ENCODE measurements at regions not wholly inside any gene's neighbourhood (a gene's known extent, or its start where the extent isn't known, plus 50 kb on each side); places are given as distances from the start of the nearest gene placed in this dataset.

DNA sequence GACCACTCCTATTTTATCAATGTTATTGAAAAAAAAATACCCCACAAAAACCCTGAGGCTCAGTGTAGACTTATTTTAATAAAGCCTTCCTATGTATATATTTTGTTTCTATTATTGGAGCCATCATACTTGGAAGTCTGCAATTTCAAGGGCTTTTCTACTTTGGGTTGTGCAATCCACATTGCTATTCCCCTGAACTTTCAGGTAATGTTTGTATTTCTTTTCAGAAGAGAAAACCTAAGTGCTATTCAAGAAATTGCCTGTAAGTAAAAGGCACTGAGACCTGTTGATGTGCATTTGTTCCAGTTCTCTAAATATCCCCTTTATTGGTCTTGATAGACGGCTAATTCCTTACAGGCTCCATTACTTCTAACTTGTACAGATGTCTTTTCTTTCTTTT lies 280.7 kb upstream of the RAG2 start:
- Histone ChIP-seq H3K4me3 (ENCODE audit: low read length) (no peak overlapping the region), H3K27me3 (ENCODE audit: insufficient read depth, low read depth, low read length) (no peaks in the 10 kb centered on the region), H4K20me1 (ENCODE audit: insufficient read depth) (no peaks in the 10 kb centered on the region), H3K27ac (ENCODE audit: low read length) (no peak overlapping the region), H2AFZ (ENCODE audit: low read depth, low read length) (no peak overlapping the region), H3K4me2 (ENCODE audit: low read length) (no peak overlapping the region), H3K9me2 (ENCODE audit: insufficient read depth, low read length) (no peaks in the 10 kb centered on the region), H3K79me2 (replicated peaks; ENCODE audit: insufficient read depth, low read length) (no peaks in the 10 kb centered on the region), H3K36me3 (ENCODE audit: insufficient read depth, low read length) (no peaks in the 10 kb centered on the region), H3K9ac (ENCODE audit: low read length) (no peak overlapping the region), H3K9me3 (ENCODE audit: low read length) (no peaks in the 10 kb centered on the region), H3F3A (ENCODE audit: insufficient read depth, low read length, poor library complexity, severe bottlenecking) (no peaks in the 10 kb centered on the region)
- TF ChIP-seq, protein P1, sequence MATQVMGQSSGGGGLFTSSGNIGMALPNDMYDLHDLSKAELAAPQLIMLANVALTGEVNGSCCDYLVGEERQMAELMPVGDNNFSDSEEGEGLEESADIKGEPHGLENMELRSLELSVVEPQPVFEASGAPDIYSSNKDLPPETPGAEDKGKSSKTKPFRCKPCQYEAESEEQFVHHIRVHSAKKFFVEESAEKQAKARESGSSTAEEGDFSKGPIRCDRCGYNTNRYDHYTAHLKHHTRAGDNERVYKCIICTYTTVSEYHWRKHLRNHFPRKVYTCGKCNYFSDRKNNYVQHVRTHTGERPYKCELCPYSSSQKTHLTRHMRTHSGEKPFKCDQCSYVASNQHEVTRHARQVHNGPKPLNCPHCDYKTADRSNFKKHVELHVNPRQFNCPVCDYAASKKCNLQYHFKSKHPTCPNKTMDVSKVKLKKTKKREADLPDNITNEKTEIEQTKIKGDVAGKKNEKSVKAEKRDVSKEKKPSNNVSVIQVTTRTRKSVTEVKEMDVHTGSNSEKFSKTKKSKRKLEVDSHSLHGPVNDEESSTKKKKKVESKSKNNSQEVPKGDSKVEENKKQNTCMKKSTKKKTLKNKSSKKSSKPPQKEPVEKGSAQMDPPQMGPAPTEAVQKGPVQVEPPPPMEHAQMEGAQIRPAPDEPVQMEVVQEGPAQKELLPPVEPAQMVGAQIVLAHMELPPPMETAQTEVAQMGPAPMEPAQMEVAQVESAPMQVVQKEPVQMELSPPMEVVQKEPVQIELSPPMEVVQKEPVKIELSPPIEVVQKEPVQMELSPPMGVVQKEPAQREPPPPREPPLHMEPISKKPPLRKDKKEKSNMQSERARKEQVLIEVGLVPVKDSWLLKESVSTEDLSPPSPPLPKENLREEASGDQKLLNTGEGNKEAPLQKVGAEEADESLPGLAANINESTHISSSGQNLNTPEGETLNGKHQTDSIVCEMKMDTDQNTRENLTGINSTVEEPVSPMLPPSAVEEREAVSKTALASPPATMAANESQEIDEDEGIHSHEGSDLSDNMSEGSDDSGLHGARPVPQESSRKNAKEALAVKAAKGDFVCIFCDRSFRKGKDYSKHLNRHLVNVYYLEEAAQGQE (IDR thresholded peaks at IDR 0.05; ENCODE audit: borderline replicate concordance): no peak
- TF ChIP-seq EZH2 (IDR thresholded peaks at IDR 0.05; ENCODE audit: borderline replicate concordance, insufficient read depth, low read length, poor library complexity, severe bottlenecking): no peak
- TF ChIP-seq RAD21 (conservative IDR thresholded peaks at IDR 0.05): no peak

DNA sequence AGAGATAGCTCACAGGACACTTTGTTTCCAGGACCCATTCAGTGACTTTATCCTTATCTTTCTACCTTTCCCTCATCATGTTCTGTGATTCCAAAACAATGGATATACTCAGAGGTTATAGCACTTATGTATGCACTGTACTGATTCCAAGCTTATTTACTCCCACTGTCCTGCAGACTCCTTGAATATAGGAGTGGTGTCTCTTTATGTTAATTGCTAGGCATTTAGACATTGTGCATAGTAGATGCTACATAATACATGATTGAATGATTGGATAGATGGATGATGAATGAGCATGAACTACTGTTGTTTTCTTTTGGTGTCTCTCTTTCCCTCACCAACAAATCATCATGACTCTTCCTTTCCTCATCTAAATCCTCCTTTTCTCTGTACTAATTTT lies 279.1 kb upstream of the RAG2 start:
- Histone ChIP-seq H3K9ac (ENCODE audit: low read length) (no peak overlapping the region), H3K79me2 (replicated peaks; ENCODE audit: insufficient read depth, low read length) (no peaks in the 10 kb centered on the region), H3K9me3 (ENCODE audit: low read length) (no peaks in the 10 kb centered on the region), H3K27me3 (ENCODE audit: insufficient read depth, low read depth, low read length) (no peaks in the 10 kb centered on the region), H3K36me3 (ENCODE audit: insufficient read depth, low read length) (no peaks in the 10 kb centered on the region), H2AFZ (ENCODE audit: low read depth, low read length) (no peak overlapping the region), H3K9me2 (ENCODE audit: insufficient read depth, low read length) (no peaks in the 10 kb centered on the region), H3K4me3 (ENCODE audit: low read length) (no peak overlapping the region), H3K4me2 (ENCODE audit: low read length) (no peak overlapping the region), H4K20me1 (ENCODE audit: insufficient read depth) (no peaks in the 10 kb centered on the region), H3K27ac (ENCODE audit: low read length) (no peak overlapping the region), H3F3A (ENCODE audit: insufficient read depth, low read length, poor library complexity, severe bottlenecking) (no peaks in the 10 kb centered on the region)
- no peak for TF ChIP-seq RAD21 (conservative IDR thresholded peaks at IDR 0.05)
- TF ChIP-seq, protein P1 (IDR thresholded peaks at IDR 0.05; ENCODE audit: borderline replicate concordance): no peak
- no peak for TF ChIP-seq POLR2AphosphoS5 (IDR thresholded peaks at IDR 0.05)
- TF ChIP-seq TAF1 (IDR thresholded peaks at IDR 0.05; ENCODE audit: low read depth): no peak
- TF ChIP-seq MXI1 (conservative IDR thresholded peaks at IDR 0.05; ENCODE audit: poor library complexity, severe bottlenecking): no peak
- no peak for TF ChIP-seq SMC3 (conservative IDR thresholded peaks at IDR 0.05; ENCODE audit: poor library complexity)
- no peak for TF ChIP-seq EP300 (conservative IDR thresholded peaks at IDR 0.05; ENCODE audit: poor library complexity, severe bottlenecking)
- TF ChIP-seq, protein P2, sequence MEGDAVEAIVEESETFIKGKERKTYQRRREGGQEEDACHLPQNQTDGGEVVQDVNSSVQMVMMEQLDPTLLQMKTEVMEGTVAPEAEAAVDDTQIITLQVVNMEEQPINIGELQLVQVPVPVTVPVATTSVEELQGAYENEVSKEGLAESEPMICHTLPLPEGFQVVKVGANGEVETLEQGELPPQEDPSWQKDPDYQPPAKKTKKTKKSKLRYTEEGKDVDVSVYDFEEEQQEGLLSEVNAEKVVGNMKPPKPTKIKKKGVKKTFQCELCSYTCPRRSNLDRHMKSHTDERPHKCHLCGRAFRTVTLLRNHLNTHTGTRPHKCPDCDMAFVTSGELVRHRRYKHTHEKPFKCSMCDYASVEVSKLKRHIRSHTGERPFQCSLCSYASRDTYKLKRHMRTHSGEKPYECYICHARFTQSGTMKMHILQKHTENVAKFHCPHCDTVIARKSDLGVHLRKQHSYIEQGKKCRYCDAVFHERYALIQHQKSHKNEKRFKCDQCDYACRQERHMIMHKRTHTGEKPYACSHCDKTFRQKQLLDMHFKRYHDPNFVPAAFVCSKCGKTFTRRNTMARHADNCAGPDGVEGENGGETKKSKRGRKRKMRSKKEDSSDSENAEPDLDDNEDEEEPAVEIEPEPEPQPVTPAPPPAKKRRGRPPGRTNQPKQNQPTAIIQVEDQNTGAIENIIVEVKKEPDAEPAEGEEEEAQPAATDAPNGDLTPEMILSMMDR (IDR thresholded peaks at IDR 0.05; ENCODE audit: poor library complexity, severe bottlenecking): no peak
- no peak for TF ChIP-seq EZH2 (IDR thresholded peaks at IDR 0.05; ENCODE audit: borderline replicate concordance, insufficient read depth, low read length, poor library complexity, severe bottlenecking)
